ENCODE measurements at regions not wholly inside any gene's neighbourhood (a gene's known extent, or its start where the extent isn't known, plus 50 kb on each side); places are given as distances from the start of the nearest gene placed in this dataset.

DNA sequence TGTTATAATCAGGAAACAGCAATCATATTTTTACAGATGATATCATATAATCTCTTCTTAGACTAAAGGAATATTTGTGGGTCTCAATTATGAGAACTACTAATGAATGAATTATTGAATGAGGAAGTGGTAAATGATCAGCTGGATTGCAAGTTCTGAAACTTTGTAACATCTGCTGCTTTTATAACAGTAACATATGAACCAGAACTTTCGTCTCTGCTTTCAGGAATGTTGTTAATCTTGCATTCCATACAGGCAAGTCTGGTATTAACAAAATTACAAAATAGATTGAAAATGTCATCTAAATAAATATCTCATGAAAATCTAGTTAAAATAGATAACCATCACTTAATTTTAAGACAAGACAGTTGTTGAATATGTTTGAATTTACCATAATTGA lies 110.5 kb upstream of the COL11A1 start:
- TF ChIP-seq ELF1 (IDR thresholded peaks at IDR 0.05; ENCODE audit: borderline replicate concordance, low read depth) (no peak), EZH2 (IDR thresholded peaks at IDR 0.05) (no peak), SIN3A (IDR thresholded peaks at IDR 0.05; ENCODE audit: low read depth) (no peak), RAD21 (IDR thresholded peaks at IDR 0.05; ENCODE audit: low read depth) (no peak), EGR1 (IDR thresholded peaks at IDR 0.05; ENCODE audit: low read depth) (no peak), POLR2A (IDR thresholded peaks at IDR 0.05; ENCODE audit: borderline replicate concordance, extremely low read depth, insufficient read depth, insufficient read length) (no peak)
- TF ChIP-seq, protein P1, sequence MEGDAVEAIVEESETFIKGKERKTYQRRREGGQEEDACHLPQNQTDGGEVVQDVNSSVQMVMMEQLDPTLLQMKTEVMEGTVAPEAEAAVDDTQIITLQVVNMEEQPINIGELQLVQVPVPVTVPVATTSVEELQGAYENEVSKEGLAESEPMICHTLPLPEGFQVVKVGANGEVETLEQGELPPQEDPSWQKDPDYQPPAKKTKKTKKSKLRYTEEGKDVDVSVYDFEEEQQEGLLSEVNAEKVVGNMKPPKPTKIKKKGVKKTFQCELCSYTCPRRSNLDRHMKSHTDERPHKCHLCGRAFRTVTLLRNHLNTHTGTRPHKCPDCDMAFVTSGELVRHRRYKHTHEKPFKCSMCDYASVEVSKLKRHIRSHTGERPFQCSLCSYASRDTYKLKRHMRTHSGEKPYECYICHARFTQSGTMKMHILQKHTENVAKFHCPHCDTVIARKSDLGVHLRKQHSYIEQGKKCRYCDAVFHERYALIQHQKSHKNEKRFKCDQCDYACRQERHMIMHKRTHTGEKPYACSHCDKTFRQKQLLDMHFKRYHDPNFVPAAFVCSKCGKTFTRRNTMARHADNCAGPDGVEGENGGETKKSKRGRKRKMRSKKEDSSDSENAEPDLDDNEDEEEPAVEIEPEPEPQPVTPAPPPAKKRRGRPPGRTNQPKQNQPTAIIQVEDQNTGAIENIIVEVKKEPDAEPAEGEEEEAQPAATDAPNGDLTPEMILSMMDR (IDR thresholded peaks at IDR 0.05 in 2 of 3, conservative IDR thresholded peaks at IDR 0.05 in 1 of 3; ENCODE audit: borderline replicate concordance in 1 of 3, insufficient read depth in 1 of 3, low read depth in 2 of 3, low read length in 2 of 3), result no peak
- TF ChIP-seq, protein P2, sequence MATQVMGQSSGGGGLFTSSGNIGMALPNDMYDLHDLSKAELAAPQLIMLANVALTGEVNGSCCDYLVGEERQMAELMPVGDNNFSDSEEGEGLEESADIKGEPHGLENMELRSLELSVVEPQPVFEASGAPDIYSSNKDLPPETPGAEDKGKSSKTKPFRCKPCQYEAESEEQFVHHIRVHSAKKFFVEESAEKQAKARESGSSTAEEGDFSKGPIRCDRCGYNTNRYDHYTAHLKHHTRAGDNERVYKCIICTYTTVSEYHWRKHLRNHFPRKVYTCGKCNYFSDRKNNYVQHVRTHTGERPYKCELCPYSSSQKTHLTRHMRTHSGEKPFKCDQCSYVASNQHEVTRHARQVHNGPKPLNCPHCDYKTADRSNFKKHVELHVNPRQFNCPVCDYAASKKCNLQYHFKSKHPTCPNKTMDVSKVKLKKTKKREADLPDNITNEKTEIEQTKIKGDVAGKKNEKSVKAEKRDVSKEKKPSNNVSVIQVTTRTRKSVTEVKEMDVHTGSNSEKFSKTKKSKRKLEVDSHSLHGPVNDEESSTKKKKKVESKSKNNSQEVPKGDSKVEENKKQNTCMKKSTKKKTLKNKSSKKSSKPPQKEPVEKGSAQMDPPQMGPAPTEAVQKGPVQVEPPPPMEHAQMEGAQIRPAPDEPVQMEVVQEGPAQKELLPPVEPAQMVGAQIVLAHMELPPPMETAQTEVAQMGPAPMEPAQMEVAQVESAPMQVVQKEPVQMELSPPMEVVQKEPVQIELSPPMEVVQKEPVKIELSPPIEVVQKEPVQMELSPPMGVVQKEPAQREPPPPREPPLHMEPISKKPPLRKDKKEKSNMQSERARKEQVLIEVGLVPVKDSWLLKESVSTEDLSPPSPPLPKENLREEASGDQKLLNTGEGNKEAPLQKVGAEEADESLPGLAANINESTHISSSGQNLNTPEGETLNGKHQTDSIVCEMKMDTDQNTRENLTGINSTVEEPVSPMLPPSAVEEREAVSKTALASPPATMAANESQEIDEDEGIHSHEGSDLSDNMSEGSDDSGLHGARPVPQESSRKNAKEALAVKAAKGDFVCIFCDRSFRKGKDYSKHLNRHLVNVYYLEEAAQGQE (IDR thresholded peaks at IDR 0.05; ENCODE audit: low read depth), result no peak
- TF ChIP-seq, protein P3, sequence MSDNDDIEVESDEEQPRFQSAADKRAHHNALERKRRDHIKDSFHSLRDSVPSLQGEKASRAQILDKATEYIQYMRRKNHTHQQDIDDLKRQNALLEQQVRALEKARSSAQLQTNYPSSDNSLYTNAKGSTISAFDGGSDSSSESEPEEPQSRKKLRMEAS (IDR thresholded peaks at IDR 0.05), result no peak

Data from HCT116 (cell line).